ENCODE measurements at regions not wholly inside any gene's neighbourhood (a gene's known extent, or its start where the extent isn't known, plus 50 kb on each side); places are given as distances from the start of the nearest gene placed in this dataset.
A peak's percentile ranks its signal among the peaks of the same experiment; 100 is the strongest.
"Not testable (repeated sequence)": the region's sequence is repeated elsewhere in the genome, so short reads cannot be mapped to it uniquely, and the experiment has no call there.

GRCh38 chr10:25840875-25841274 is 93.2 kb upstream of the MYO3A start:
- in situ Hi-C loops (cut with HindIII; ENCODE audit: low pct_ligation_motif_present, low pct_unique_long_range_greater_than_20kb, low sequenced_read_pairs); DNase-seq: not testable (repeated sequence)

GRCh38 chr10:25842146-25842545 is 91.9 kb upstream of the MYO3A start:
- DNase-seq, result no peak
- in situ Hi-C loops (cut with HindIII; ENCODE audit: low pct_ligation_motif_present, low pct_unique_long_range_greater_than_20kb, low sequenced_read_pairs), result no loop called here

- in situ Hi-C loops (cut with HindIII; ENCODE audit: low pct_ligation_motif_present, low pct_unique_long_range_greater_than_20kb, low sequenced_read_pairs), result no loop called here
- DNase-seq, result no peak
These were observed 90.4 kb upstream of the MYO3A start for GRCh38 chr10:25843551-25844170.

- DNase-seq; in situ Hi-C loops (cut with HindIII; ENCODE audit: low pct_ligation_motif_present, low pct_unique_long_range_greater_than_20kb, low sequenced_read_pairs): not testable (repeated sequence)
These were observed 89.3 kb upstream of the MYO3A start for GRCh38 chr10:25844716-25845115.

GRCh38 chr10:25849268-25849667 is 84.8 kb upstream of the MYO3A start:
- in situ Hi-C loops (cut with HindIII; ENCODE audit: low pct_ligation_motif_present, low pct_unique_long_range_greater_than_20kb, low sequenced_read_pairs), result no loop called here
- DNase-seq, result no peak

GRCh38 chr10:25849988-25850387 is 84.0 kb upstream of the MYO3A start:
- in situ Hi-C loops (cut with HindIII; ENCODE audit: low pct_ligation_motif_present, low pct_unique_long_range_greater_than_20kb, low sequenced_read_pairs), result no loop called here
- no peak for DNase-seq

GRCh38 chr10:25851548-25851947 is 82.5 kb upstream of the MYO3A start:
- in situ Hi-C loops (cut with HindIII; ENCODE audit: low pct_ligation_motif_present, low pct_unique_long_range_greater_than_20kb, low sequenced_read_pairs), result no loop called here
- DNase-seq, result no peak

- in situ Hi-C loops (cut with HindIII; ENCODE audit: low pct_ligation_motif_present, low pct_unique_long_range_greater_than_20kb, low sequenced_read_pairs), result no loop called here
- no peak for DNase-seq
These were observed 81.6 kb upstream of the MYO3A start for GRCh38 chr10:25852364-25852941.

GRCh38 chr10:25858076-25858475 is 76.0 kb upstream of the MYO3A start:
- DNase-seq, result no peak
- in situ Hi-C loops (cut with HindIII; ENCODE audit: low pct_ligation_motif_present, low pct_unique_long_range_greater_than_20kb, low sequenced_read_pairs), result no loop called here

GRCh38 chr10:25865267-25865666 is 68.8 kb upstream of the MYO3A start:
- in situ Hi-C loops (cut with HindIII; ENCODE audit: low pct_ligation_motif_present, low pct_unique_long_range_greater_than_20kb, low sequenced_read_pairs), result no loop called here
- DNase-seq, result no peak

- DNase-seq, result no peak
- in situ Hi-C loops (cut with HindIII; ENCODE audit: low pct_ligation_motif_present, low pct_unique_long_range_greater_than_20kb, low sequenced_read_pairs), result no loop called here
These were observed 66.7 kb upstream of the MYO3A start for GRCh38 chr10:25867321-25867720.

- in situ Hi-C loops (cut with HindIII; ENCODE audit: low pct_ligation_motif_present, low pct_unique_long_range_greater_than_20kb, low sequenced_read_pairs), result no loop called here
- no peak for DNase-seq
These were observed 64.9 kb upstream of the MYO3A start for GRCh38 chr10:25869067-25869591.

GRCh38 chr10:25869609-25870008 is 64.4 kb upstream of the MYO3A start:
- DNase-seq, result no peak
- in situ Hi-C loops (cut with HindIII; ENCODE audit: low pct_ligation_motif_present, low pct_unique_long_range_greater_than_20kb, low sequenced_read_pairs), result no loop called here

- in situ Hi-C loops (cut with HindIII; ENCODE audit: low pct_ligation_motif_present, low pct_unique_long_range_greater_than_20kb, low sequenced_read_pairs), result not testable (repeated sequence)
These were observed 59.6 kb upstream of the MYO3A start for GRCh38 chr10:25874402-25874801.

GRCh38 chr10:25875556-25876165 is 58.4 kb upstream of the MYO3A start:
- peak; percentile 65 for DNase-seq
- in situ Hi-C loops (cut with HindIII; ENCODE audit: low pct_ligation_motif_present, low pct_unique_long_range_greater_than_20kb, low sequenced_read_pairs), result no loop called here

More at GRCh38 chr10:25874402-25874801, 59.6 kb upstream of the MYO3A start:
- not testable (repeated sequence) for DNase-seq

- no peak for DNase-seq
- in situ Hi-C loops (cut with HindIII; ENCODE audit: low pct_ligation_motif_present, low pct_unique_long_range_greater_than_20kb, low sequenced_read_pairs), result no loop called here
These were observed 56.7 kb upstream of the MYO3A start for GRCh38 chr10:25877296-25877695.

Measured in ACHN (cell line).